GM19468 (cell line): ENCODE measurements at regions not wholly inside any gene's neighbourhood (a gene's known extent, or its start where the extent isn't known, plus 50 kb on each side); places are given as distances from the start of the nearest gene placed in this dataset.

Experiments
- ATAC-seq: cut with Tn5 transposase; IDR thresholded peaks from one replicate; pipeline ENCODE4 v1.9.1; 2021; ENCODE audit warnings: mild to moderate bottlenecking, moderate library complexity, moderate number of reproducible peaks; ENCODE audit not compliant: unreplicated experiment; ENCODE audit errors: extremely low read depth

DNA sequence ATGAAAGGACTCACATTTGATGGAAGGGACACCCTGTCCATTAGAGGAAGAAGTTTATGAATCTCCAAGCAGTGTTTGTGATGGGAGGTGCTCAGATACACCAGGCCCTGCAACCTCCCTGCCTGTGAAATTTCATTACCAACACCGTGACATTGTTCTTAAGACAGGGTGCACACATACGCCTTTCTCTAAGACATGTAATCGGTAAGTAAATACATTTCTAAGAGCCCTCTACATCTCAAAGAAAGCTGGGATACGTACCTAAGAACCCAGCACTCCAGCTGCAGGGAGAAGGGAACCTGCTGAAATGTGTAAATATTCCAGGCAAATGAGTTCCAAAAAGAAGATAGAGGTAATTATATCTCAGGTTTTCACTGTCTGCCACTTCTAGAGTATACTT is 125.0 kb upstream of the APC start:
- ATAC-seq: no peak

DNA sequence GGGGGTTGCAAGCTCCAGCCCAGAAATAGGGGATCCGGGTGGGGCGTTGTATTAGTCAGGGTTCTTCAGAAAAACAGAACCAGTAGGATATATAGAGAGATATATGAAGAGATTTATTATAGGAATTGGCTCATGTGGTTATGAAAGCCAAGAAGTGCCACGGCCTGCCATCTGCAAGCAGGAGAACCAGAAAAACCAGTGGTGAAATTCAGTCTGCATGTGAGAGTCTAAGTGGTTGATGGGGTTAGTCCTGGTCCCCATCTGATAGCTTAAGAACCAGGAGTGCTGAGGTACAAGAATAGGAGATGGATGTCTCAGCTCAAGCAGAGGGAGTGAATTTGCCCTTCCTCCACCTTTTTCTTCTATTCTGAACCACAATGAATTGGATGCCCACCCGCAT is 123.4 kb upstream of the APC start:
- ATAC-seq: no peak

GRCh38 chr5:112614986-112615385 is 122.7 kb upstream of the APC start:
- ATAC-seq: no peak

DNA sequence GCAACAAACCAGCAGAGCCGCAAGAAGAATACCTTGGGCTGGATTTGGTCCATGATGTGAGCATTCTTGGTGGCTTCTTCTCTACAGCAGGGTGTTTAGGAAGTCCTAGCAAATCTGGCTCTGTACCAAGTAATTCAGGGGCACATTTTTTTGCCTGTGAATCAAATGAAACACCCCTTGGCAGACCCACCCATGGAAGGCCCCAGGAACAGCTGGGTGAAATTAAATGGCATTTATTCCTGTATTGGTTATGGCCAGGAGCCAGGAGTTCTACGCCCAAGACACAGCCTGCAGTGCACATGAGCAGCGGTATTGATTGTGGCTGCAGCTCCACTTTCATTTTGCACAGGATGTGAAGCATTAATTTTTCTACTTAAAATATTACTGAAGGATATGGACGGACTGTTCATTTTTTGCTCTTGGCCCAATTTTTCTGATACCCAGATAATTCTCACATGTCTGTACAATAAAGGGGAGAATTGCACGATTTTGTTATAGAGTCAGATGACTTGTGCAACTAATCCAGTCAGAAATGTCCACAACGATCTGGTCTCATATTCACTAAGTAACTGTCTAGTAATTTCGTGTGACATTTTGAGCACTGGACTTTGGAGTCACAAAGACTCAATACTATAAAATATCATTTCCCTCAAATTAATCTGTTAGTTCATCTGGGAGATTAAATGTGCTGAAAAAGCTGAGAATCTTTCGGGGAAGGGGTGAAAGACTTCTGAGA is 120.7 kb upstream of the APC start:
- no peak for ATAC-seq

GRCh38 chr5:112625246-112625645 is 112.4 kb upstream of the APC start:
- ATAC-seq: no peak

GRCh38 chr5:112625689-112626438 is 111.8 kb upstream of the APC start:
- no peak for ATAC-seq

- ATAC-seq: no peak
Observed at GRCh38 chr5:112626715-112627114, 111.0 kb upstream of the APC start.

DNA sequence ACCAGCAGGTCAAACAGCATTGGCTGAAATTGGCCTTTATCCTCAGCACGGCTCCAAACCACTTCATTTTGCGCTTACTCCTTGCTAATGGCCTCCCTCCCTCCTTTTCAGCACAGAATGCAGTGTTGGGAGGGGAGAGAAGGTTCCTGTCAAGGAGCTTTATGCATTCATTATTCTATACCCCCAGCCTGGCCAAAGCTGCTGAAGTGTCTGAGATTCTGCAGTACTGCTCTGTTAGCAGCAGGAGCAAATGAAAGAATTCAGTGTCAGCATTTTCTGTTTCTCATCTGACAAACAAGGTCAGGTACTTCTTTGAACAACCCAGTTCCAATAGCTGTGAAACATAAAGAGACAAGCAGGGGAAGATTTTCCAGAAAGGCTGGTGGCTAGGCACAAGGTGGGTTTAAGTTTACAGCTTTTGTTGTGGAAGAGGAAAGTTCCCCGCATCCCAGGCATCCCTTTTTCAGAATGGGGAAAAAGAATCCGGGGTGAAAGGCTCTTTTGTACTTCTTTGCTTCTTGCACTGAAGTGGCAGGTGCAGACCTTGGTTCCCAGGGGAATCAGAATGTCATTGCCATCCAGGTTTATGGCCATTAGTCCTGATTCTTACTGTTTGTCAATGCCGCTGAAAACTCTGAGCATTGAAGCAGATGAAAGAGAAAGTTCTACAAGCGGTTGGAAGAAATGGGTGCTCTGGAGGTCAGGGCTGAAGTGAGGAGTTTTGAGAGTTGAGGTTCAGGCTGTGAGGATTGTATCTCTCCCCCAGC is 109.3 kb upstream of the APC start:
- ATAC-seq: no peak

GRCh38 chr5:112630246-112631009 is 107.3 kb upstream of the APC start:
- no peak for ATAC-seq

DNA sequence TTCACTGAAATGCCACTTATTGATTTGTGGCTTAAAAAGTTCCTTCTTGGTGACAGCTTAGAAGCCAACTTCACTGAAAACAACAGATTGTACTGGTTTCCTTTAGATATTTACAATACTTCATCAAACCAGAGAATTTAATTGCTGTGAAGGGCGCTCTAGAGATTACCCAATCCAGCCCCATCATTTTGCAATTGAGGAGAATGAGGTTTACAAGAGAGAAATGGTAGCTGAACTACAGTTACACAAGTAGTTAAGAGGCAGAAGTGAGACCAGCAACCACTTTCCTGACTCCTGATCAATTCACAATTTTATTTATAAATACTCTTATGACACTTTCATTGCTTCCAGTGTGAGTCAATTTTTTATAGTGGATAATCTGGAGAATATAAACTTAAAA is 103.5 kb upstream of the APC start:
- ATAC-seq: no peak

DNA sequence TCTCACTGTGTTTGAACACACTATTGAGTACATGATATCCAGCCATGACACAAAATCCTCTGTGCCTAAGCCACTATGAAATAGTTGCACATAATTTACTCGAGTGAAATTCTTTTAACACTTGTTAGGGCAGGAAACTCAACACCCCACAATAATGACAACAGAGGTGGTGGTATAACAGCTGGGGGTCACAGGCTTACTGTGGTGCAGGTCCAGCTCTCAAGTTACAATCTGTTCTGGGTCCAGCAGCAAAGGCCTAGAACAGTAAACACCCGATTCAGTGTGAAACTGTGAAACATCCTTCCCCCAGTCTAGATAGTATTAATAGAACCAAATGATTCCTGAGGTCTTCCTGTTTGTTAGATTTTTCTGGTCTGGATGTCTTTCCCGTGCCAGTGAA is 102.9 kb upstream of the APC start:
- ATAC-seq: no peak

- ATAC-seq: no peak
Observed at GRCh38 chr5:112635276-112635675, 102.4 kb upstream of the APC start.

- no peak for ATAC-seq
Observed at GRCh38 chr5:112635771-112636731, 101.6 kb upstream of the APC start.

GRCh38 chr5:112636751-112637150 is 100.9 kb upstream of the APC start:
- ATAC-seq: no peak

DNA sequence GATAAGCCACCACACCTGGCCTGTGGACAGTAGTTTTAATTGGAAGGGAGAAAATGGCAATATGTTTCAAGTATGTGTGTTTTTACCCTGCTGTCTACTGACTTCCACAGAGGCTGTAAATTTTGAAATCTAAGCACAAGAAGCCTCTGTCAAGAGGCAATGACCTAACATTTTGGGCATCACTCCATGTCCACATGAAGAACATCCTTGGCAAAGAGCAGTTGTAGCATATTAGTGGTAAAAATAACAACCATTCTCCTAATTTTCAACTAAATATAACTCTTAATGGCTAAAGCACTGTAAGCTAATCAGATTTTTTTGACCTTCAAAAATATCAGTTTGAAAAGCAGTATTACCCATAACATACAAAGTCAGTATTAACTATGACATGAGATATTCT is 100.3 kb upstream of the APC start:
- ATAC-seq: no peak

DNA sequence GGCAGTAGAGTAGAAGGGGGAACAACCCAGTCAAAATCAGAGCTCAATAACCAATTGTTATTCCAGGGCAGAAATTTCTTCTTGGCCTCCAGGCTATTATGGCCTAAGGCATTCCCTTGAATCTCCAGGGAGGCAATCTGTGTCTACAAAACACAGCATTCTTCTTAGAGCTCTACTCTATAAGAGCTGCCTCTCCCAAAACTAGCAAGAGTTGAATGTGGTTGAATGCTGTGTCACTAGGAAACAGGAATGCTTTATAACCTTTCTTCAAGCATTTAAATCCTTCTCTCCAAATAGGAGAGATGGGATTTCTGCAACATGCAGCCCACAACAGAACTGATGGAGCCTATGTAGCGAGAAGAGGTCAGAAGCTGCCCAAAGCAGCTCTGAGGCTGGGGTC is 97.1 kb upstream of the APC start:
- no peak for ATAC-seq

- ATAC-seq: no peak
Observed at GRCh38 chr5:112641515-112642110, 96.1 kb upstream of the APC start.

- ATAC-seq: no peak
Observed at GRCh38 chr5:112642885-112643284, 94.8 kb upstream of the APC start.
